ENCODE measurements at regions not wholly inside any gene's neighbourhood (a gene's known extent, or its start where the extent isn't known, plus 50 kb on each side); places are given as distances from the start of the nearest gene placed in this dataset.

GRCh38 chr2:7697052-7697451 lies 779.8 kb downstream of the RNF144A start:
- no peak overlapping the region for H3K4me2 ChIP-seq (ENCODE audit: low read depth, low read length, poor library complexity, severe bottlenecking)

GRCh38 chr2:7701791-7702190 lies 784.6 kb downstream of the RNF144A start:
- no peak overlapping the region for H3K4me3 ChIP-seq (ENCODE audit: low read length, poor library complexity, severe bottlenecking)

More at GRCh38 chr2:7697052-7697451, 779.8 kb downstream of the RNF144A start:
- Histone ChIP-seq H3K4me1 (ENCODE audit: insufficient read depth, low read length, poor library complexity, severe bottlenecking) (peaks cover 8% of the 10 kb centered on the region), H3K4me3 (ENCODE audit: low read length, poor library complexity, severe bottlenecking) (no peak overlapping the region), H3K9me2 (replicated peaks; ENCODE audit: low read depth, low read length) (no peaks in the 10 kb centered on the region), H3K9me3 (ENCODE audit: insufficient read depth, low read depth, low read length) (no peaks in the 10 kb centered on the region), H3F3A (ENCODE audit: low read depth) (no peaks in the 10 kb centered on the region), H3K27me3 (ENCODE audit: insufficient read depth, low read length, poor library complexity, severe bottlenecking) (no peaks in the 10 kb centered on the region), H3K36me3 (ENCODE audit: insufficient read depth, low read length) (no peaks in the 10 kb centered on the region), H3K79me2 (ENCODE audit: insufficient read depth, low read length) (no peaks in the 10 kb centered on the region), H3K9ac (ENCODE audit: low read depth, low read length, poor library complexity, severe bottlenecking) (no peak overlapping the region), H2AFZ (ENCODE audit: low read length) (no peak overlapping the region), H4K20me1 (ENCODE audit: insufficient read depth, low read length, poor library complexity, severe bottlenecking) (no peaks in the 10 kb centered on the region)
- TF ChIP-seq EZH2phosphoT487 (IDR thresholded peaks at IDR 0.05; ENCODE audit: borderline replicate concordance): no peak
- TF ChIP-seq, protein P1, sequence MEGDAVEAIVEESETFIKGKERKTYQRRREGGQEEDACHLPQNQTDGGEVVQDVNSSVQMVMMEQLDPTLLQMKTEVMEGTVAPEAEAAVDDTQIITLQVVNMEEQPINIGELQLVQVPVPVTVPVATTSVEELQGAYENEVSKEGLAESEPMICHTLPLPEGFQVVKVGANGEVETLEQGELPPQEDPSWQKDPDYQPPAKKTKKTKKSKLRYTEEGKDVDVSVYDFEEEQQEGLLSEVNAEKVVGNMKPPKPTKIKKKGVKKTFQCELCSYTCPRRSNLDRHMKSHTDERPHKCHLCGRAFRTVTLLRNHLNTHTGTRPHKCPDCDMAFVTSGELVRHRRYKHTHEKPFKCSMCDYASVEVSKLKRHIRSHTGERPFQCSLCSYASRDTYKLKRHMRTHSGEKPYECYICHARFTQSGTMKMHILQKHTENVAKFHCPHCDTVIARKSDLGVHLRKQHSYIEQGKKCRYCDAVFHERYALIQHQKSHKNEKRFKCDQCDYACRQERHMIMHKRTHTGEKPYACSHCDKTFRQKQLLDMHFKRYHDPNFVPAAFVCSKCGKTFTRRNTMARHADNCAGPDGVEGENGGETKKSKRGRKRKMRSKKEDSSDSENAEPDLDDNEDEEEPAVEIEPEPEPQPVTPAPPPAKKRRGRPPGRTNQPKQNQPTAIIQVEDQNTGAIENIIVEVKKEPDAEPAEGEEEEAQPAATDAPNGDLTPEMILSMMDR (conservative IDR thresholded peaks at IDR 0.05; ENCODE audit: low read length): 0 out of 2 replicates have a peak, but pooled peaks have one; percentile 11

GRCh38 chr2:7703048-7703447 lies 785.8 kb downstream of the RNF144A start:
- Histone ChIP-seq H3K79me2 (ENCODE audit: insufficient read depth, low read length) (no peaks in the 10 kb centered on the region), H3K4me3 (ENCODE audit: low read length, poor library complexity, severe bottlenecking) (no peak overlapping the region), H4K20me1 (ENCODE audit: insufficient read depth, low read length, poor library complexity, severe bottlenecking) (no peaks in the 10 kb centered on the region), H3K9ac (ENCODE audit: low read depth, low read length, poor library complexity, severe bottlenecking) (no peak overlapping the region), H3F3A (ENCODE audit: low read depth) (no peaks in the 10 kb centered on the region), H2AFZ (ENCODE audit: low read length) (no peak overlapping the region), H3K36me3 (ENCODE audit: insufficient read depth, low read length) (no peaks in the 10 kb centered on the region), H3K4me1 (ENCODE audit: insufficient read depth, low read length, poor library complexity, severe bottlenecking) (no peaks in the 10 kb centered on the region), H3K4me2 (ENCODE audit: low read depth, low read length, poor library complexity, severe bottlenecking) (no peak overlapping the region), H3K27me3 (ENCODE audit: insufficient read depth, low read length, poor library complexity, severe bottlenecking) (no peaks in the 10 kb centered on the region), H3K9me2 (replicated peaks; ENCODE audit: low read depth, low read length) (no peaks in the 10 kb centered on the region), H3K9me3 (ENCODE audit: insufficient read depth, low read depth, low read length) (no peaks in the 10 kb centered on the region)
- TF ChIP-seq EZH2phosphoT487 (IDR thresholded peaks at IDR 0.05; ENCODE audit: borderline replicate concordance): no peak
- TF ChIP-seq, protein P1 (conservative IDR thresholded peaks at IDR 0.05; ENCODE audit: low read length): no peak

More at GRCh38 chr2:7701791-7702190, 784.6 kb downstream of the RNF144A start:
- TF ChIP-seq, protein P1 (conservative IDR thresholded peaks at IDR 0.05; ENCODE audit: low read length): no peak
- TF ChIP-seq EZH2phosphoT487 (IDR thresholded peaks at IDR 0.05; ENCODE audit: borderline replicate concordance): no peak
- Histone ChIP-seq H3K79me2 (ENCODE audit: insufficient read depth, low read length) (no peaks in the 10 kb centered on the region), H3K9ac (ENCODE audit: low read depth, low read length, poor library complexity, severe bottlenecking) (no peak overlapping the region), H3K4me1 (ENCODE audit: insufficient read depth, low read length, poor library complexity, severe bottlenecking) (no peaks in the 10 kb centered on the region), H3K4me2 (ENCODE audit: low read depth, low read length, poor library complexity, severe bottlenecking) (no peak overlapping the region), H2AFZ (ENCODE audit: low read length) (no peak overlapping the region), H3F3A (ENCODE audit: low read depth) (no peaks in the 10 kb centered on the region), H3K9me2 (replicated peaks; ENCODE audit: low read depth, low read length) (no peaks in the 10 kb centered on the region), H3K27me3 (ENCODE audit: insufficient read depth, low read length, poor library complexity, severe bottlenecking) (no peaks in the 10 kb centered on the region), H4K20me1 (ENCODE audit: insufficient read depth, low read length, poor library complexity, severe bottlenecking) (no peaks in the 10 kb centered on the region), H3K36me3 (ENCODE audit: insufficient read depth, low read length) (no peaks in the 10 kb centered on the region), H3K9me3 (ENCODE audit: insufficient read depth, low read depth, low read length) (no peaks in the 10 kb centered on the region)

All from Loucy (cell line).